SK-N-SH (cell line): ENCODE measurements at regions not wholly inside any gene's neighbourhood (a gene's known extent, or its start where the extent isn't known, plus 50 kb on each side); places are given as distances from the start of the nearest gene placed in this dataset.

Source experiments
- CTCF ChIA-PET: fragments of 300-600, 350-600 bp; formaldehyde crosslinking; extraction: SDS; loops from one replicate; lab custom pipeline; 2021; lab: Yijun Ruan, JAX
- POLR2A ChIA-PET: fragments of 350-600 bp; sonication (Branson Sonifier 250); formaldehyde crosslinking; extraction: SDS; loops from one replicate; lab custom pipeline; 2020; ENCODE audit warnings: antibody characterized with exemption, inconsistent platforms; lab: Yijun Ruan, JAX
- DNase-seq: peaks from one replicate; pipeline ENCODE4 v3.0.0; 2012
- H2AFZ ChIP-seq: fragments of 200-600 bp; sonication (generic); 2 replicates; pipeline ENCODE4 v1.8.1; 2016; ENCODE audit warnings: antibody characterized with exemption, mild to moderate bottlenecking, low read depth
- H3F3A ChIP-seq: fragments of 200-600 bp; sonication (generic); replicated peaks from 2 replicates; pipeline ENCODE3; 2016; ENCODE audit warnings: antibody characterized with exemption, mild to moderate bottlenecking; ENCODE audit not compliant: insufficient read depth
- H3K27ac ChIP-seq, 2 experiments: fragments of 200-500 bp in 1 of 2; fragments of 200-600 bp in 1 of 2; sonication (Bioruptor generic) in 1 of 2; sonication (generic), shearing (Covaris generic) in 1 of 2; 2 replicates each; pipeline versions ENCODE4 v1.5.1 to v1.6.1; 2014 to 2016; ENCODE audit warnings: low read depth in 2 of 2, inconsistent platforms in 1 of 2, low read length in 1 of 2, mild to moderate bottlenecking in 1 of 2, mixed read lengths in 1 of 2
- H3K27me3 ChIP-seq: fragments of 200-600 bp; sonication (generic), shearing (Covaris generic); 2 replicates; pipeline ENCODE4 v1.6.1; 2016; ENCODE audit warnings: mixed run types; ENCODE audit not compliant: insufficient read depth
- H3K36me3 ChIP-seq, 2 experiments: fragments of 200-500 bp in 1 of 2; fragments of 200-600 bp in 1 of 2; sonication (Bioruptor generic) in 1 of 2; sonication (generic) in 1 of 2; replicated peaks in 1 of 2; 2 replicates each; pipeline versions ENCODE3 to v1.5.1; 2014 to 2016; ENCODE audit warnings: low read length in 1 of 2, mild to moderate bottlenecking in 1 of 2; ENCODE audit not compliant: insufficient read depth in 2 of 2, control insufficient read depth in 1 of 2
- H3K4me1 ChIP-seq, 2 experiments: fragments of 200-500 bp in 1 of 2; fragments of 200-600 bp in 1 of 2; sonication (Bioruptor generic) in 1 of 2; sonication (generic), shearing (Covaris generic) in 1 of 2; 2 replicates each; pipeline versions ENCODE4 v1.5.1 to v1.6.1; 2014 to 2016; ENCODE audit warnings: low read depth in 1 of 2, low read length in 1 of 2, mixed run types in 1 of 2; ENCODE audit not compliant: insufficient read depth in 2 of 2, control insufficient read depth in 1 of 2
- H3K4me2 ChIP-seq: fragments of 200-600 bp; sonication (generic), shearing (Covaris generic); 2 replicates; pipeline ENCODE4 v1.6.1; 2017; ENCODE audit warnings: mixed run types
- H3K4me3 ChIP-seq, 2 experiments: fragments of 200-500 bp in 1 of 2; fragments of 200-600 bp in 1 of 2; sonication (Bioruptor generic) in 1 of 2; sonication (generic), shearing (Covaris generic) in 1 of 2; 2 replicates each; pipeline versions ENCODE4 v1.5.1 to v1.8.1; 2014 to 2016; ENCODE audit warnings: low read depth in 2 of 2, inconsistent platforms in 1 of 2, low read length in 1 of 2, mild to moderate bottlenecking in 1 of 2, mixed read lengths in 1 of 2, moderate library complexity in 1 of 2
- H3K79me2 ChIP-seq: fragments of 200-600 bp; sonication (generic); 2 replicates; pipeline ENCODE4 v1.8.1; 2017; ENCODE audit warnings: mild to moderate bottlenecking; ENCODE audit not compliant: insufficient read depth
- H3K9ac ChIP-seq: fragments of 200-600 bp; sonication (generic); 2 replicates; pipeline ENCODE4 v1.6.1; 2017; ENCODE audit warnings: mixed run types
- H3K9me2 ChIP-seq: fragments of 200-600 bp; sonication (generic); 2 replicates; pipeline ENCODE4 v1.6.1; 2017; ENCODE audit warnings: mixed run types
- H3K9me3 ChIP-seq: fragments of 200-600 bp; sonication (generic); 2 replicates; pipeline ENCODE4 v1.6.1; 2017; ENCODE audit warnings: mixed run types, mild to moderate bottlenecking, moderate library complexity
- H4K20me1 ChIP-seq: fragments of 200-600 bp; sonication (generic); 2 replicates; pipeline ENCODE4 v1.6.1; 2017; ENCODE audit warnings: mild to moderate bottlenecking, mixed run types; ENCODE audit not compliant: insufficient read depth
- EP300 ChIP-seq, 2 experiments: IDR thresholded peaks; 2 replicates each; pipeline versions ENCODE4 v1.4.0 to v1.6.1; 2012; ENCODE audit warnings: borderline replicate concordance in 1 of 2, low read depth in 1 of 2, low read length in 1 of 2
- MEF2A ChIP-seq: IDR thresholded peaks from 2 replicates; pipeline ENCODE4 v1.4.0; 2012; ENCODE audit warnings: low read depth, borderline replicate concordance
- MXI1 ChIP-seq: IDR thresholded peaks from 2 replicates; pipeline ENCODE4 v1.6.1; 2012; ENCODE audit warnings: mild to moderate bottlenecking, low read depth, low read length, improper control_type of control experiment
- NRF1 ChIP-seq: IDR thresholded peaks from 2 replicates; pipeline ENCODE4 v1.6.1; 2012; ENCODE audit warnings: low read depth, mild to moderate bottlenecking, low read length
- POLR2AphosphoS5 ChIP-seq: IDR thresholded peaks from 2 replicates; pipeline ENCODE4 v1.6.1; 2012; ENCODE audit warnings: low read depth, low read length
- USF1 ChIP-seq: IDR thresholded peaks from 2 replicates; pipeline ENCODE4 v1.4.0; 2012; ENCODE audit warnings: low read depth, borderline replicate concordance
- YY1 ChIP-seq: IDR thresholded peaks from 2 replicates; pipeline ENCODE4 v1.4.0; 2012; ENCODE audit warnings: low read depth, mild to moderate bottlenecking
- WGBS: methylation state at CpG from one replicate; pipeline ENCODE4 v1.1.6; 2017; ENCODE audit warnings: low lambda C conversion rate; 5-methylcytosine and 5-hydroxymethylcytosine counted together

GRCh38 chr1:173414539-173415226, 62.5 kb upstream of the PRDX6 start:
- Histone ChIP-seq H3K9me3 (no peaks in the 10 kb centered on the region), H3K79me2 (no peaks in the 10 kb centered on the region), H3K27me3 (no peaks in the 10 kb centered on the region), H2AFZ (no peak overlapping the region), H3F3A (peaks cover 3% of the 10 kb centered on the region), H3K9me2 (no peaks in the 10 kb centered on the region), H3K4me2 (no peak overlapping the region), H3K36me3 (peaks cover 0 to 2% of the 10 kb centered on the region in 2 experiments), H3K9ac (no peak overlapping the region), H3K4me1 (peaks cover 0 to 5% of the 10 kb centered on the region in 2 experiments; a peak in 1 of 4 replicates), H3K4me3 (no peak overlapping the region), H4K20me1 (no peaks in the 10 kb centered on the region), H3K27ac (no peak overlapping the region)
- ChIA-PET CTCF (interaction anchor here (2.2 kb wide), 1 partner anchor 16 kb away, joined by 6 read pairs; no protein-coding TSS in a partner anchor), POLR2A (no interaction called here)
- TF ChIP-seq USF1 = no peak
- no peak for TF ChIP-seq YY1
- no peak for TF ChIP-seq POLR2AphosphoS5
- TF ChIP-seq EP300 (IDR thresholded peaks at IDR 0.05; ENCODE audit: borderline replicate concordance in 1 of 2, low read depth in 1 of 2, low read length in 1 of 2) = no peak
- TF ChIP-seq MXI1 = no peak
- 84% methylated on average over 5 of the region's 5 CpGs for WGBS
- DNase-seq = no peak

- Histone ChIP-seq H3K9ac (no peak overlapping the region), H3K4me1 (peaks cover 2 to 3% of the 10 kb centered on the region in 2 experiments; a peak in 1 of 4 replicates)
- no peak for TF ChIP-seq NRF1
- TF ChIP-seq, all 33 proteins: peak for 0
- ChIA-PET POLR2A (no interaction called here), CTCF (interaction anchor here (2.2 kb wide), 1 partner anchor 15 kb away, joined by 6 read pairs; no protein-coding TSS in a partner anchor)
- Histone ChIP-seq H3K79me2 (no peaks in the 10 kb centered on the region), H3K27ac (no peak overlapping the region), H3K9me2 (no peaks in the 10 kb centered on the region), H3K9me3 (no peaks in the 10 kb centered on the region), H3F3A (no peaks in the 10 kb centered on the region), H3K4me3 (no peak overlapping the region), H3K27me3 (no peaks in the 10 kb centered on the region), H4K20me1 (no peaks in the 10 kb centered on the region), H3K4me2 (no peak overlapping the region), H3K36me3 (peaks cover 0 to 2% of the 10 kb centered on the region in 2 experiments), H2AFZ (no peak overlapping the region)
- DNase-seq = no peak
- 100% methylated on average over 3 of the region's 3 CpGs for WGBS
Measured at GRCh38 chr1:173415490-173415889, 61.6 kb upstream of the PRDX6 start.

- no peak for TF ChIP-seq MEF2A
- Histone ChIP-seq H4K20me1 (no peaks in the 10 kb centered on the region), H2AFZ (no peak overlapping the region), H3K36me3 (no peaks in the 10 kb centered on the region), H3K4me2 (no peak overlapping the region), H3F3A (no peaks in the 10 kb centered on the region), H3K79me2 (no peaks in the 10 kb centered on the region), H3K9ac (no peak overlapping the region), H3K27me3 (no peaks in the 10 kb centered on the region), H3K4me3 (no peak overlapping the region), H3K9me3 (no peaks in the 10 kb centered on the region), H3K4me1 (peaks cover 2 to 3% of the 10 kb centered on the region in 2 experiments; a peak in 1 of 4 replicates), H3K27ac (no peak overlapping the region), H3K9me2 (no peaks in the 10 kb centered on the region)
- ChIA-PET CTCF (interaction anchor here (2.2 kb wide), 1 partner anchor 14 kb away, joined by 6 read pairs; no protein-coding TSS in a partner anchor), POLR2A (no interaction called here)
- DNase-seq = no peak
- 77% methylated on average over 5 of the region's 5 CpGs for WGBS
Measured at GRCh38 chr1:173415905-173416450, 61.2 kb upstream of the PRDX6 start.
